ENCODE measurements at regions not wholly inside any gene's neighbourhood (a gene's known extent, or its start where the extent isn't known, plus 50 kb on each side); places are given as distances from the start of the nearest gene placed in this dataset.

DNA sequence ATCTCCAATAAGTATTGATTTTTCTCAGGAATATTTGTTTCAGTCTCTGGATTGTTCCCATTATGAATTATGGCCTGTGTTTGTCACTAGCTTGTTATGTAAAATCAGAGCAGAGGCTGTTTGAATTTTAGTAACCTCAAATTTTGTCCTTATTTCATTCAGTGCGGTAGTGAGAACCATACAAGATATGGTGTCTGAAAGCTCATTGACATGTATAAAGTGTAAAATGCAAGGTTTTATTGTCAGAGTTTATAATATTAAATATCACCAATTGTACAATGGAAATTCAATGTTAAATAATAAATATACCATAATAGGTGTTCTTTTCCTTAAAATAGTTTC lies 353.3 kb upstream of the SYNCRIP start:
- no peak for DNase-seq
- Histone ChIP-seq H3K9me3 (no peaks in the 10 kb centered on the region), H3K27ac (no peak overlapping the region), H3K36me3 (no peaks in the 10 kb centered on the region), H3K27me3 (no peaks in the 10 kb centered on the region), H3K4me1 (no peaks in the 10 kb centered on the region), H3K4me3 (no peak overlapping the region)
- no peak for TF ChIP-seq POLR2A (IDR thresholded peaks at IDR 0.05)

DNA sequence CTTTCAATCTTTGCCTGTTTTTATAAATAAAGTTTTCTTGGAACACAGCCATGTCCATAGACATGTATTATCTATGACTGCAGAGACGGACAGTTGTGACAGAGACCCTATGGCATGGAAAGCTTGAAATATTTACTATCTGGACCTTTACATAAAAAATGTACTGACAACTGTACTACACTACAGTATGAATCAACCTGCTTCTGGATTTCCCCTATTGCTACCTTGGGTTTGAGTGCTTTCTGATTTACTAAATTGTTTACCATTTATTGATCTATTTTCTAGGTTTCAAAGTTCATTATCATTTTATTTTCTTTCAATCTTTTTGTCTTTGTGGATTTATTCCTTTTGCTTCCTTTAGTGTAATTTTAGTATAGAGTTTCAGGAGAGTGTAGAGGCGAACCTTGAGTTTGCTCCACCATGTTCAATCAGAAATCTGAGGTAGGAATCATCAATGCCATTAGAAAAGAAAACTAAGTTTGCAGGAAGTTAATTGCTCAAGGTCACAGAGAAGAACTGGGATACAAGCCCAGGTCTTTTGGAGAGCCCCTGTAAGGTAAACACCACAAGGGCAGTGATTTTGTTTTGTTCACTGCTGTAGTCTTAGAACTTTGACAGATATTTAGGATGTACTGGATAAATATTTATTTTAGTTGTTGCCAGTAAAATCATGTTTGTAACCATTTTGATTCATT lies 352.8 kb upstream of the SYNCRIP start:
- H3K9me3 ChIP-seq = no peaks in the 10 kb centered on the region
- TF ChIP-seq, protein P1, sequence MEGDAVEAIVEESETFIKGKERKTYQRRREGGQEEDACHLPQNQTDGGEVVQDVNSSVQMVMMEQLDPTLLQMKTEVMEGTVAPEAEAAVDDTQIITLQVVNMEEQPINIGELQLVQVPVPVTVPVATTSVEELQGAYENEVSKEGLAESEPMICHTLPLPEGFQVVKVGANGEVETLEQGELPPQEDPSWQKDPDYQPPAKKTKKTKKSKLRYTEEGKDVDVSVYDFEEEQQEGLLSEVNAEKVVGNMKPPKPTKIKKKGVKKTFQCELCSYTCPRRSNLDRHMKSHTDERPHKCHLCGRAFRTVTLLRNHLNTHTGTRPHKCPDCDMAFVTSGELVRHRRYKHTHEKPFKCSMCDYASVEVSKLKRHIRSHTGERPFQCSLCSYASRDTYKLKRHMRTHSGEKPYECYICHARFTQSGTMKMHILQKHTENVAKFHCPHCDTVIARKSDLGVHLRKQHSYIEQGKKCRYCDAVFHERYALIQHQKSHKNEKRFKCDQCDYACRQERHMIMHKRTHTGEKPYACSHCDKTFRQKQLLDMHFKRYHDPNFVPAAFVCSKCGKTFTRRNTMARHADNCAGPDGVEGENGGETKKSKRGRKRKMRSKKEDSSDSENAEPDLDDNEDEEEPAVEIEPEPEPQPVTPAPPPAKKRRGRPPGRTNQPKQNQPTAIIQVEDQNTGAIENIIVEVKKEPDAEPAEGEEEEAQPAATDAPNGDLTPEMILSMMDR (IDR thresholded peaks at IDR 0.05) = no peak
- no peak for TF ChIP-seq POLR2A (IDR thresholded peaks at IDR 0.05)
- H3K4me1 ChIP-seq = no peaks in the 10 kb centered on the region
- no peaks in the 10 kb centered on the region for H3K27me3 ChIP-seq
- no peak overlapping the region for H3K4me3 ChIP-seq
- H3K27ac ChIP-seq = no peak overlapping the region
- no peaks in the 10 kb centered on the region for H3K36me3 ChIP-seq
- DNase-seq = no peak

DNA sequence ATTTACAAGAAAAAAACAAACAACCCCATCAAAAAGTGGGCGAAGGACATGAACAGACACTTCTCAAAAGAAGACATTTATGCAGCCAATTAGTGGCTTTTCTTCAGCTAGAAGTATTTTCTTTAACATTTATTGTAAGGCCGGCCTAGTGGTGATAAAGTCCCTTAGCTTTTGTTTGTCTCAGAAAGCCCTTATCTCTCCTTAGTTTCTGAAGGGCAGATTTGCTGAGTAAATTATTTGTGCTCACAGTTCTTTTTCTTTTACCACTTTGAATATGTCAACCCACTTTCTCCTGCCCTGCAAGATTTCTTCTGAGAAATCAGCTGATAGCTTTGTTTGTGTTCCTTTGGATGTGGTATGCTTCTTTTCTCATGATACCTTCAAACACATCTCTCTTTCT lies 344.0 kb upstream of the SYNCRIP start:
- Histone ChIP-seq H3K4me1 (no peaks in the 10 kb centered on the region), H3K27me3 (no peaks in the 10 kb centered on the region), H3K36me3 (no peaks in the 10 kb centered on the region), H3K27ac (no peak overlapping the region), H3K9me3 (no peaks in the 10 kb centered on the region), H3K4me3 (no peak overlapping the region)
- DNase-seq = no peak
- TF ChIP-seq, protein P1 (IDR thresholded peaks at IDR 0.05) = no peak
- no peak for TF ChIP-seq POLR2A (IDR thresholded peaks at IDR 0.05)

DNA sequence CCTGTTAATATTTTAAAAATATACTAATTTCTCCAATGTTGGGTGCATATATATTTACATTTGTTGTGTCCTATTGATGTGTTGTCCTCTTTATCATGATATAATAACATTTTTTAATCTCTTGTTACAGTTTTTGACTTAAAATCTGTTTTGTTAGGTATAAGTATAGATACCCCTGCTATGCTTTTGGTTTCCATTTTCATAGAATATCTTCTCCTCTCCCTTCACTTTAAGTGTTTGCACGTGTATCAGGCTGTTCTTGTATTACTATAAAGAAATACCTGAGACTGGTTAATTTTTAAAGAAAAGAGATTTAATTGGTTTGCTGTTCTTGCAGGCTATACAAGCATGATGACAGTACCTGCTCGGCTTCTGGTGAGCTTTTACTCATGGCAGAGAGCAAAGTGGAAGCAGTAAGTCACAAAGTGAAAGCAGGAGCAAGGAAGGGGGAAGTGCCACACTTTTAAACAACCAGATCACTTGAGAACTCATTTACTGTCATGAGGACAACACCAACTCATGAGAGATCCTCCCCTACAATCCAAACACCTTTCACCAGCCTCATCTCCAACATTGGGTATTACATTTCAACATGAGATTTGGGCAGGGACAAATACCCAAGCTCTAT lies 340.5 kb upstream of the SYNCRIP start:
- no peaks in the 10 kb centered on the region for H3K4me1 ChIP-seq
- peaks cover 0 to 5% (median 0%) of the 10 kb centered on the region in 4 donors for H3K9me3 ChIP-seq
- no peaks in the 10 kb centered on the region for H3K27me3 ChIP-seq
- no peak for DNase-seq
- H3K27ac ChIP-seq = no peak overlapping the region
- H3K36me3 ChIP-seq = no peaks in the 10 kb centered on the region
- no peak for TF ChIP-seq POLR2A (IDR thresholded peaks at IDR 0.05)
- TF ChIP-seq, protein P1 (IDR thresholded peaks at IDR 0.05) = no peak
- no peak overlapping the region for H3K4me3 ChIP-seq

DNA sequence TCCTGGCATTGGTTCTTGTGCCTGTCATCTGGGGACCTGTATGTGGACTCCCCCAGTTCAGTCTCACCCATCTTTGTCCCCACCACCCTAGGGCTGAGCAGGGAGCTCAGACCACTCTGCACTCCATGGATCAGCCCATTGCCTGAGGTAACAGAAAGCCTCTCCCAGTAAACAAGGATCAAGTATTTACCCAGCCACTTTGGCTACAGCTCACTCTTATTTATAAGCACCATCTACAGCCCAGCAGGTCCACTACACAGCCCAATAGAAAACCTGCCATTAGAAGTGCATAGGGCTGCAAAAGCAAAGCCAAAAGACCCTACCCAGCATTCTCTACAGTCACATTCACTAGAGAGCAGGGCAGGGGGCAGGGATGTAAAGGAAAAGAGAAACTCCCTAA lies 335.0 kb upstream of the SYNCRIP start:
- H3K27me3 ChIP-seq = no peaks in the 10 kb centered on the region
- H3K4me1 ChIP-seq = no peaks in the 10 kb centered on the region
- H3K27ac ChIP-seq = no peak overlapping the region
- H3K4me3 ChIP-seq = no peak overlapping the region
- H3K36me3 ChIP-seq = no peaks in the 10 kb centered on the region
- no peak for TF ChIP-seq POLR2A (IDR thresholded peaks at IDR 0.05)
- TF ChIP-seq, protein P1 (IDR thresholded peaks at IDR 0.05) = no peak
- peaks cover 0 to 5% (median 0%) of the 10 kb centered on the region in 4 donors for H3K9me3 ChIP-seq
- no peak for DNase-seq

DNA sequence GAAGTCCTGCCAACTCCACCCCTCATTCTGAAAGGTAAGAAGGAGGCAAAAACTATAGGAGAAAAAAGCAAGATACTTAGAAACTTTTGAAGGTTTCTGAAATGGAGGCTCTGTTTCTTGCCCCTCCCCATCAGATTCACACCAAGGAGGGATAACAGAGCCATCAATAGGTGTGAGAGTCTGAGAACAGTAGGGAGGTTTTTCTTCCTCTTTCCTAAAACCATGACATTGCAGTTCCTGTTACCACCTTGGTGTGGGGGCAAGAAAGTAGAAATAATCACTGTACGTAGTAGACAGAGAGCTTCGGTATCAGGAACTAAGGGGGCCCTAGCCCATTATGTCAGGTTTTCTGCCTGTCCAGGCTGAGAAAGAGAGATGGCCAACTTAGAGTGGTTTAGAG lies 333.3 kb upstream of the SYNCRIP start:
- no peak for DNase-seq
- no peaks in the 10 kb centered on the region for H3K4me1 ChIP-seq
- no peak overlapping the region for H3K4me3 ChIP-seq
- H3K27me3 ChIP-seq = no peaks in the 10 kb centered on the region
- TF ChIP-seq, protein P1 (IDR thresholded peaks at IDR 0.05) = no peak
- TF ChIP-seq POLR2A (IDR thresholded peaks at IDR 0.05) = no peak
- H3K9me3 ChIP-seq = peaks cover 0 to 4% (median 0%) of the 10 kb centered on the region in 4 donors
- no peaks in the 10 kb centered on the region for H3K36me3 ChIP-seq
- H3K27ac ChIP-seq = no peak overlapping the region
